ENCODE measurements at regions not wholly inside any gene's neighbourhood (a gene's known extent, or its start where the extent isn't known, plus 50 kb on each side); places are given as distances from the start of the nearest gene placed in this dataset.

- DNase-seq, result no peak
Observed at GRCh38 chr16:54462771-54463170, 176.2 kb upstream of the IRX3 start.

- no peak for DNase-seq
Observed at GRCh38 chr16:54462151-54462651, 175.6 kb upstream of the IRX3 start.

GRCh38 chr16:54460263-54460860, 173.8 kb upstream of the IRX3 start:
- DNase-seq, result no peak

- DNase-seq, result no peak
Observed at GRCh38 chr16:54459509-54460262, 173.1 kb upstream of the IRX3 start.

- no peak for DNase-seq
Observed at GRCh38 chr16:54458923-54459322, 172.3 kb upstream of the IRX3 start.

- DNase-seq, result no peak
Observed at GRCh38 chr16:54456291-54456690, 169.7 kb upstream of the IRX3 start.

- DNase-seq, result no peak
Observed at GRCh38 chr16:54455030-54455725, 168.6 kb upstream of the IRX3 start.

- DNase-seq, result no peak
Observed at GRCh38 chr16:54454616-54455015, 168.0 kb upstream of the IRX3 start.

GRCh38 chr16:54453871-54454270, 167.3 kb upstream of the IRX3 start:
- DNase-seq, result no peak

GRCh38 chr16:54447576-54448440, 161.2 kb upstream of the IRX3 start:
- DNase-seq, result no peak

- DNase-seq, result no peak
Observed at GRCh38 chr16:54446639-54447038, 160.1 kb upstream of the IRX3 start.

GRCh38 chr16:54444851-54445458, 158.4 kb upstream of the IRX3 start:
- no peak for DNase-seq

- no peak for DNase-seq
Observed at GRCh38 chr16:54443839-54444238, 157.3 kb upstream of the IRX3 start.

GRCh38 chr16:54443352-54443751, 156.8 kb upstream of the IRX3 start:
- no peak for DNase-seq

GRCh38 chr16:54442864-54443263, 156.3 kb upstream of the IRX3 start:
- no peak for DNase-seq

GRCh38 chr16:54438469-54438868, 151.9 kb upstream of the IRX3 start:
- no peak for DNase-seq

GRCh38 chr16:54437921-54438320, 151.3 kb upstream of the IRX3 start:
- no peak for DNase-seq

GRCh38 chr16:54437401-54437800, 150.8 kb upstream of the IRX3 start:
- DNase-seq, result no peak

GRCh38 chr16:54436346-54436745, 149.8 kb upstream of the IRX3 start:
- no peak for DNase-seq

GRCh38 chr16:54434859-54435258, 148.3 kb upstream of the IRX3 start:
- no peak for DNase-seq

GRCh38 chr16:54432897-54433229, 146.3 kb upstream of the IRX3 start:
- no peak for DNase-seq

GRCh38 chr16:54431997-54432896, 145.7 kb upstream of the IRX3 start:
- no peak for DNase-seq

Data from DMS53 (cell line).